ENCODE measurements at regions not wholly inside any gene's neighbourhood (a gene's known extent, or its start where the extent isn't known, plus 50 kb on each side); places are given as distances from the start of the nearest gene placed in this dataset.

- Mint-ChIP-seq H3K4me3 (no peak overlapping the region), H3K27ac (no peak overlapping the region), H3K4me1 (ENCODE audit: low read depth in 2 of 2) (no peaks in the 10 kb centered on the region), H3K9me3 (peaks cover 3% of the 10 kb centered on the region), H3K27me3 (no peaks in the 10 kb centered on the region), H3K36me3 (no peaks in the 10 kb centered on the region)
- DNase-seq (ENCODE audit: low spot score) (no peak), ATAC-seq (no peak)
Observed at GRCh38 chr6:92790381-92790780, 629.0 kb downstream of the EPHA7 start.

GRCh38 chr6:92784235-92784634 lies 635.1 kb downstream of the EPHA7 start:
- Mint-ChIP-seq H3K27me3 (no peaks in the 10 kb centered on the region), H3K36me3 (no peaks in the 10 kb centered on the region), H3K9me3 (peaks cover 8% of the 10 kb centered on the region), H3K27ac (no peak overlapping the region), H3K4me1 (ENCODE audit: low read depth in 2 of 2) (no peaks in the 10 kb centered on the region), H3K4me3 (no peak overlapping the region)
- no peak for DNase-seq (ENCODE audit: low spot score)
- ATAC-seq, result no peak

GRCh38 chr6:92779746-92780145 lies 639.6 kb downstream of the EPHA7 start:
- Mint-ChIP-seq H3K4me1 (ENCODE audit: low read depth in 2 of 2) (no peaks in the 10 kb centered on the region), H3K9me3 (peaks cover 6% of the 10 kb centered on the region), H3K27ac (no peak overlapping the region), H3K4me3 (no peak overlapping the region), H3K36me3 (no peaks in the 10 kb centered on the region), H3K27me3 (no peaks in the 10 kb centered on the region)
- no peak for DNase-seq (ENCODE audit: low spot score)
- ATAC-seq, result no peak

- Mint-ChIP-seq H3K36me3 (no peaks in the 10 kb centered on the region), H3K27ac (no peak overlapping the region), H3K4me1 (ENCODE audit: low read depth in 2 of 2) (no peaks in the 10 kb centered on the region), H3K4me3 (no peak overlapping the region), H3K27me3 (no peaks in the 10 kb centered on the region), H3K9me3 (peaks cover 3% of the 10 kb centered on the region)
- ATAC-seq (no peak), DNase-seq (ENCODE audit: low spot score) (no peak)
Observed at GRCh38 chr6:92777146-92777740, 642.1 kb downstream of the EPHA7 start.

GRCh38 chr6:92770540-92770939 lies 648.8 kb downstream of the EPHA7 start:
- Mint-ChIP-seq H3K4me3 (no peak overlapping the region), H3K9me3 (peaks cover 4% of the 10 kb centered on the region), H3K36me3 (no peaks in the 10 kb centered on the region), H3K27me3 (no peaks in the 10 kb centered on the region), H3K27ac (no peak overlapping the region), H3K4me1 (ENCODE audit: low read depth in 2 of 2) (no peaks in the 10 kb centered on the region)
- DNase-seq (ENCODE audit: low spot score) (no peak), ATAC-seq (no peak)

GRCh38 chr6:92767101-92767500 lies 652.3 kb downstream of the EPHA7 start:
- Mint-ChIP-seq H3K4me3 (no peak overlapping the region), H3K27me3 (no peaks in the 10 kb centered on the region), H3K27ac (no peak overlapping the region), H3K9me3 (peaks cover 4% of the 10 kb centered on the region), H3K4me1 (ENCODE audit: low read depth in 2 of 2) (no peaks in the 10 kb centered on the region), H3K36me3 (no peaks in the 10 kb centered on the region)
- DNase-seq (ENCODE audit: low spot score) (no peak), ATAC-seq (no peak)

GRCh38 chr6:92763680-92764079 lies 655.7 kb downstream of the EPHA7 start:
- H3K9me3 Mint-ChIP-seq, result peaks cover 6% of the 10 kb centered on the region
- DNase-seq (ENCODE audit: low spot score), result no peak
- ATAC-seq, result no peak
- H3K36me3 Mint-ChIP-seq, result no peaks in the 10 kb centered on the region
- H3K4me1 Mint-ChIP-seq (ENCODE audit: low read depth in 2 of 2), result no peaks in the 10 kb centered on the region
- no peak overlapping the region for H3K27ac Mint-ChIP-seq
- H3K27me3 Mint-ChIP-seq, result no peaks in the 10 kb centered on the region
- no peak overlapping the region for H3K4me3 Mint-ChIP-seq

GRCh38 chr6:92763274-92763584 lies 656.1 kb downstream of the EPHA7 start:
- peaks cover 6% of the 10 kb centered on the region for H3K9me3 Mint-ChIP-seq
- DNase-seq (ENCODE audit: low spot score) (no peak), ATAC-seq (no peak)
- H3K36me3 Mint-ChIP-seq, result no peaks in the 10 kb centered on the region
- H3K27ac Mint-ChIP-seq, result no peak overlapping the region
- H3K27me3 Mint-ChIP-seq, result no peaks in the 10 kb centered on the region
- H3K4me1 Mint-ChIP-seq (ENCODE audit: low read depth in 2 of 2), result no peaks in the 10 kb centered on the region
- no peak overlapping the region for H3K4me3 Mint-ChIP-seq

GRCh38 chr6:92762443-92763273 lies 656.7 kb downstream of the EPHA7 start:
- Mint-ChIP-seq H3K36me3 (no peaks in the 10 kb centered on the region), H3K27ac (no peak overlapping the region), H3K27me3 (no peaks in the 10 kb centered on the region), H3K9me3 (peaks cover 6% of the 10 kb centered on the region), H3K4me3 (no peak overlapping the region), H3K4me1 (ENCODE audit: low read depth in 2 of 2) (no peaks in the 10 kb centered on the region)
- ATAC-seq, result no peak
- no peak for DNase-seq (ENCODE audit: low spot score)

- H3K27ac Mint-ChIP-seq, result no peak overlapping the region
- H3K4me1 Mint-ChIP-seq (ENCODE audit: low read depth in 2 of 2), result no peaks in the 10 kb centered on the region
- H3K4me3 Mint-ChIP-seq, result no peak overlapping the region
- no peak for ATAC-seq
- no peak for DNase-seq (ENCODE audit: low spot score)
- no peaks in the 10 kb centered on the region for H3K36me3 Mint-ChIP-seq
- H3K9me3 Mint-ChIP-seq, result peaks cover 9% of the 10 kb centered on the region
- H3K27me3 Mint-ChIP-seq, result no peaks in the 10 kb centered on the region
Observed at GRCh38 chr6:92759178-92759577, 660.2 kb downstream of the EPHA7 start.

GRCh38 chr6:92757925-92758324 lies 661.4 kb downstream of the EPHA7 start:
- H3K27me3 Mint-ChIP-seq, result no peaks in the 10 kb centered on the region
- peaks cover 9% of the 10 kb centered on the region for H3K9me3 Mint-ChIP-seq
- ATAC-seq (no peak), DNase-seq (ENCODE audit: low spot score) (no peak)
- H3K4me1 Mint-ChIP-seq (ENCODE audit: low read depth in 2 of 2), result no peaks in the 10 kb centered on the region
- no peak overlapping the region for H3K27ac Mint-ChIP-seq
- H3K36me3 Mint-ChIP-seq, result peaks cover 2% of the 10 kb centered on the region
- H3K4me3 Mint-ChIP-seq, result no peak overlapping the region

- H3K4me1 Mint-ChIP-seq (ENCODE audit: low read depth in 2 of 2), result no peaks in the 10 kb centered on the region
- DNase-seq (ENCODE audit: low spot score) (no peak), ATAC-seq (no peak)
- H3K4me3 Mint-ChIP-seq, result no peak overlapping the region
- peaks cover 12% of the 10 kb centered on the region for H3K36me3 Mint-ChIP-seq
- no peak overlapping the region for H3K27ac Mint-ChIP-seq
- H3K9me3 Mint-ChIP-seq, result peaks cover 16% of the 10 kb centered on the region
- H3K27me3 Mint-ChIP-seq, result no peaks in the 10 kb centered on the region
Observed at GRCh38 chr6:92756912-92757311, 662.4 kb downstream of the EPHA7 start.

- H3K9me3 Mint-ChIP-seq, result peaks cover 13% of the 10 kb centered on the region
- DNase-seq (ENCODE audit: low spot score) (no peak), ATAC-seq (no peak)
- no peak overlapping the region for H3K4me3 Mint-ChIP-seq
- H3K36me3 Mint-ChIP-seq, result peaks cover 12% of the 10 kb centered on the region
- H3K27ac Mint-ChIP-seq, result no peak overlapping the region
- no peaks in the 10 kb centered on the region for H3K27me3 Mint-ChIP-seq
- H3K4me1 Mint-ChIP-seq (ENCODE audit: low read depth in 2 of 2), result no peaks in the 10 kb centered on the region
Observed at GRCh38 chr6:92753956-92754355, 665.4 kb downstream of the EPHA7 start.

GRCh38 chr6:92752114-92752513 lies 667.2 kb downstream of the EPHA7 start:
- no peak for DNase-seq (ENCODE audit: low spot score)

GRCh38 chr6:92748131-92748530 lies 671.2 kb downstream of the EPHA7 start:
- H3K36me3 Mint-ChIP-seq, result peaks cover 12% of the 10 kb centered on the region
- no peak for ATAC-seq
- DNase-seq (ENCODE audit: low spot score), result no peak
- H3K27ac Mint-ChIP-seq, result no peak overlapping the region
- H3K9me3 Mint-ChIP-seq, result peaks cover 17% of the 10 kb centered on the region
- no peaks in the 10 kb centered on the region for H3K4me1 Mint-ChIP-seq (ENCODE audit: low read depth in 2 of 2)
- no peaks in the 10 kb centered on the region for H3K27me3 Mint-ChIP-seq
- no peak overlapping the region for H3K4me3 Mint-ChIP-seq

More at GRCh38 chr6:92752114-92752513, 667.2 kb downstream of the EPHA7 start:
- no peaks in the 10 kb centered on the region for H3K4me1 Mint-ChIP-seq (ENCODE audit: low read depth in 2 of 2)
- H3K36me3 Mint-ChIP-seq, result peaks cover 12% of the 10 kb centered on the region
- H3K27ac Mint-ChIP-seq, result no peak overlapping the region
- H3K4me3 Mint-ChIP-seq, result no peak overlapping the region
- no peaks in the 10 kb centered on the region for H3K27me3 Mint-ChIP-seq
- no peak for ATAC-seq
- H3K9me3 Mint-ChIP-seq, result peaks cover 10% of the 10 kb centered on the region

All from natural killer cell treated with Interleukin-12 subunit alpha and Interleukin-12 subunit beta and Interleukin-15 and Interleukin-18, amount 100 ng/mL, for 72 hours (primary cell).